ENCODE measurements at regions not wholly inside any gene's neighbourhood (a gene's known extent, or its start where the extent isn't known, plus 50 kb on each side); places are given as distances from the start of the nearest gene placed in this dataset.

DNA sequence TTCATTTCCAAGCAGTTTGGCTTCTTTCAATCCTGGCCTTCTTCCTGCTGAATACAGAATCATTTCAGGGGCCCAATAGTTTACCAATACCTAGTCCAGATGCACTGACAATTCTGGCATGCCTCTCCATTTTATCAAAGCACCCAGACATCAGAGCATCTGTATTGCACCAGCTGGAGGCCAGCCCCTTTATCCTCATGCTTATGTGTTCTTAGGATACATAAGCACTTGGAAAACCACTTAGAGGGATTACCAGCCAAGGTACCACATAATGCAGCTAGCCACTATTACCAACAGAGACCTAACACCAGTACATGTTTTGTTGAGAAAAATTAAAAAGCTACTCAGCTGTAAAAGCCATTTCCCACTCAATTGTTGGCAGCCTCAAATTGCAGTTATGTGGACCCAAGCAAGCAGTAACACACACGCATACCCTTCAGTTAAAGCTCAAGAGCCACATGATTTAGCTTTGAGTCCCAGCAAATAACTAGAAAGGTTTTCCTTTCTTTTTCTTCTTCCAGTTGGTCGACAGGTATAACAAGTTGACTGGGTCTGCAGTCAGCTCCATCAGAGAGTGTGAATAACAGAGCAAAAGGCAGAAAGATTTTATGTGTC is 263.8 kb downstream of the DIO2 start:
- no peak for TF ChIP-seq POLR2A (IDR thresholded peaks at IDR 0.05)
- TF ChIP-seq, protein P1, sequence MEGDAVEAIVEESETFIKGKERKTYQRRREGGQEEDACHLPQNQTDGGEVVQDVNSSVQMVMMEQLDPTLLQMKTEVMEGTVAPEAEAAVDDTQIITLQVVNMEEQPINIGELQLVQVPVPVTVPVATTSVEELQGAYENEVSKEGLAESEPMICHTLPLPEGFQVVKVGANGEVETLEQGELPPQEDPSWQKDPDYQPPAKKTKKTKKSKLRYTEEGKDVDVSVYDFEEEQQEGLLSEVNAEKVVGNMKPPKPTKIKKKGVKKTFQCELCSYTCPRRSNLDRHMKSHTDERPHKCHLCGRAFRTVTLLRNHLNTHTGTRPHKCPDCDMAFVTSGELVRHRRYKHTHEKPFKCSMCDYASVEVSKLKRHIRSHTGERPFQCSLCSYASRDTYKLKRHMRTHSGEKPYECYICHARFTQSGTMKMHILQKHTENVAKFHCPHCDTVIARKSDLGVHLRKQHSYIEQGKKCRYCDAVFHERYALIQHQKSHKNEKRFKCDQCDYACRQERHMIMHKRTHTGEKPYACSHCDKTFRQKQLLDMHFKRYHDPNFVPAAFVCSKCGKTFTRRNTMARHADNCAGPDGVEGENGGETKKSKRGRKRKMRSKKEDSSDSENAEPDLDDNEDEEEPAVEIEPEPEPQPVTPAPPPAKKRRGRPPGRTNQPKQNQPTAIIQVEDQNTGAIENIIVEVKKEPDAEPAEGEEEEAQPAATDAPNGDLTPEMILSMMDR (IDR thresholded peaks at IDR 0.05) = no peak
- H3K27ac ChIP-seq = no peak overlapping the region
- no peaks in the 10 kb centered on the region for H3K36me3 ChIP-seq
- no peaks in the 10 kb centered on the region for H3K9me3 ChIP-seq
- H3K4me3 ChIP-seq = no peak overlapping the region
- intact Hi-C loops (cut with DNase I; ENCODE audit: low total_unique reads) = no loop called here
- H3K27me3 ChIP-seq = no peaks in the 10 kb centered on the region
- H3K4me1 ChIP-seq = no peaks in the 10 kb centered on the region
- no peak for DNase-seq

DNA sequence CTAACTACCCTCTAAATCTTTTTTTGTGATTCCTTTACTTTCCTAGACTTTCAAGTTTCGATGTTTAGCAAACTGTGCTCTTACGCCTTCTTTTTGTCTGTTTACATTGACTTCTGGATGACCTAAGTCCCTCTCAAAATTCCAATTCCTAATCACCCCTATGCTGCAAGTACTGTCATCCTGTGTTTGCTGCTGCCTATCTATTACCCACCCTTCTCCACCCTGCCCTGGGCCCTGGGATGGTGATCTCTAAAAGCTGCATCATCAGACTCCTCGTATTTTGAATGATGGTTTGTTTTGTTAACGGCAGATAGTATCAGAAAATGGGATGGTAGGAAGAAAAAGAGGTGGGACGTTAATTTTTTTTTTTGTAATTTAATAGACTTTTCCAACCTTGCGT is 272.1 kb downstream of the DIO2 start:
- Histone ChIP-seq H3K9me3 (no peaks in the 10 kb centered on the region), H3K27me3 (no peaks in the 10 kb centered on the region), H3K4me3 (no peak overlapping the region), H3K36me3 (no peaks in the 10 kb centered on the region), H3K27ac (no peak overlapping the region), H3K4me1 (no peaks in the 10 kb centered on the region)
- intact Hi-C loops (cut with DNase I; ENCODE audit: low total_unique reads) = no loop called here
- DNase-seq = no peak
- TF ChIP-seq, protein P1 (IDR thresholded peaks at IDR 0.05) = no peak
- no peak for TF ChIP-seq POLR2A (IDR thresholded peaks at IDR 0.05)

DNA sequence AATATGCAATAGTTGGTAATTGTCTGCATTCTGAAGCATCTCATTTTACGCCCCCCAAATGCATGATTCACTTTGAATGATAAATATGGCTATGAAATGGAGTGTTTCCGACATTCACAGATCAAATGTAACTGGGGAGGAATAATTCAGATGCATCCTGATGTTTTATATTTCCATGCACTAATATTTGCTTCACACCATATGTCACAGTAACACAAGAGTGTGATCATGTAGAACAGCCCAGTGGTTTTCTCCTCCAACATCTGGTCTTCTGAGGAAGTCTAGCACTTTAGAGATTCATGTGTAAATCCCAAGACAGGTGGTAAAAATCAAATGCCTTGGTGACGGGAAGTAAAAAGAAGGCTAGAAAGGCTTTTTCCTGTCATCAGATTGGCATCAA is 273.1 kb downstream of the DIO2 start:
- Histone ChIP-seq H3K27me3 (no peaks in the 10 kb centered on the region), H3K4me3 (no peak overlapping the region), H3K36me3 (no peaks in the 10 kb centered on the region), H3K9me3 (no peaks in the 10 kb centered on the region), H3K4me1 (no peaks in the 10 kb centered on the region), H3K27ac (no peak overlapping the region)
- TF ChIP-seq POLR2A (IDR thresholded peaks at IDR 0.05) = no peak
- TF ChIP-seq, protein P1 (IDR thresholded peaks at IDR 0.05) = no peak
- DNase-seq = no peak
- intact Hi-C loops (cut with DNase I; ENCODE audit: low total_unique reads) = no loop called here

DNA sequence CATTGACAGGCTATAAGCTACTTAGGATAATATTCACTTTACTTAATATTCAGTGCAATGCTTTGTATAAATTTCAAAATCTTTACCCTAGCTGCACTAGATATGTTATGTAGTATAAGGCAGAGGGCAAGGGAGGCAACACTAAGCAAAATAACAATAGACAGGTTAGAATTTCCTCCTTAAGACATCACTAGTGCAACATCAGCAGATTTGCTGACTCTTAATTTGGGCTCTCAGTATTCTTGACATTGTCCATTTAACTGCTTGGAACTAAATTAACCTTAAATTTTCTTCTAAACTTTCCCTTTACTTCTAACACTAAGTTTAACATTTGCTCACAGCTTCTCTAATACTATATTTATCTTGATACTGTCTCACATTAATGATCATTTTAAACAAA is 273.9 kb downstream of the DIO2 start:
- no peak overlapping the region for H3K27ac ChIP-seq
- no peaks in the 10 kb centered on the region for H3K27me3 ChIP-seq
- H3K4me3 ChIP-seq = no peak overlapping the region
- no peaks in the 10 kb centered on the region for H3K9me3 ChIP-seq
- intact Hi-C loops (cut with DNase I; ENCODE audit: low total_unique reads) = no loop called here
- no peaks in the 10 kb centered on the region for H3K36me3 ChIP-seq
- no peaks in the 10 kb centered on the region for H3K4me1 ChIP-seq
- DNase-seq = no peak
- TF ChIP-seq, protein P1 (IDR thresholded peaks at IDR 0.05) = no peak
- TF ChIP-seq POLR2A (IDR thresholded peaks at IDR 0.05) = no peak

DNA sequence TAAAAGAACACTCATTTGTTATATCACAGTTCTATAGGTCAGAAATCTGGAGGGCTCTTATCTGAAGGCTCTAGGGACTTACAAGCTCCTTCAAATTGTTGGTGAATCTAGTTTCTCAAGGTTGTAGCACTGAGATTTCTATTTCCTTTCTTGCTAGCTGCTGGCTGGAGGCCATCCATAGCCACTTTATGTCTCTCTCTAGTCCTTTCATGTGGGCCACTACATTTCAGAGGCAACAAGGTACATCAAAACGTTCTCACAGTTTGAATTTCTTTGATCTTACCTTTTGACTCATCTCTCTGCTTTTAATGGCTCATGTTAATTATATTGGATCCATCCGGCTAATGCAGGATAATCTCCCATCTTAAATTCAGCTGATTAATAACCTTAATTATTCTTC is 286.8 kb downstream of the DIO2 start:
- Histone ChIP-seq H3K9me3 (no peaks in the 10 kb centered on the region), H3K4me1 (no peaks in the 10 kb centered on the region), H3K36me3 (no peaks in the 10 kb centered on the region), H3K27me3 (no peaks in the 10 kb centered on the region), H3K27ac (no peak overlapping the region), H3K4me3 (no peak overlapping the region)
- DNase-seq = no peak
- intact Hi-C loops (cut with DNase I; ENCODE audit: low total_unique reads) = no loop called here
- TF ChIP-seq, protein P1 (IDR thresholded peaks at IDR 0.05) = no peak
- no peak for TF ChIP-seq POLR2A (IDR thresholded peaks at IDR 0.05)

Measured in uterus (tissue), 3 donors.